NCI-H1930 (cell line): ENCODE measurements at regions not wholly inside any gene's neighbourhood (a gene's known extent, or its start where the extent isn't known, plus 50 kb on each side); places are given as distances from the start of the nearest gene placed in this dataset.
"Not testable (repeated sequence)": the region's sequence is repeated elsewhere in the genome, so short reads cannot be mapped to it uniquely, and the experiment has no call there.

Experiments
- DNase-seq, 2 experiments: peaks; one replicate each; lab custom pipeline; 2025; lab: John Stamatoyannopoulos, UW

GRCh38 chr10:130351466-130352290 lies 215.5 kb downstream of the GLRX3 start:
- DNase-seq = no peak

- no peak for DNase-seq
Measured at GRCh38 chr10:130352291-130352645, 216.1 kb downstream of the GLRX3 start.

GRCh38 chr10:130353928-130354572 lies 217.9 kb downstream of the GLRX3 start:
- DNase-seq = no peak

GRCh38 chr10:130354573-130354954 lies 218.4 kb downstream of the GLRX3 start:
- no peak for DNase-seq

- DNase-seq = no peak
Measured at GRCh38 chr10:130354976-130355795, 219.0 kb downstream of the GLRX3 start.

- not testable (repeated sequence) for DNase-seq
Measured at GRCh38 chr10:130356429-130356828, 220.2 kb downstream of the GLRX3 start.

- DNase-seq = no peak
Measured at GRCh38 chr10:130357226-130357625, 221.0 kb downstream of the GLRX3 start.

GRCh38 chr10:130357951-130358350 lies 221.8 kb downstream of the GLRX3 start:
- no peak for DNase-seq

- DNase-seq = no peak
Measured at GRCh38 chr10:130358981-130359650, 222.9 kb downstream of the GLRX3 start.

- DNase-seq = no peak
Measured at GRCh38 chr10:130359711-130360110, 223.5 kb downstream of the GLRX3 start.

GRCh38 chr10:130360826-130361311 lies 224.7 kb downstream of the GLRX3 start:
- no peak for DNase-seq

- no peak for DNase-seq
Measured at GRCh38 chr10:130361351-130362105, 225.3 kb downstream of the GLRX3 start.

- no peak for DNase-seq
Measured at GRCh38 chr10:130362308-130362761, 226.1 kb downstream of the GLRX3 start.

- DNase-seq = no peak
Measured at GRCh38 chr10:130363051-130363450, 226.9 kb downstream of the GLRX3 start.

GRCh38 chr10:130363899-130364445 lies 227.8 kb downstream of the GLRX3 start:
- no peak for DNase-seq

GRCh38 chr10:130364631-130365411 lies 228.6 kb downstream of the GLRX3 start:
- DNase-seq = no peak

GRCh38 chr10:130368761-130369560 lies 232.8 kb downstream of the GLRX3 start:
- DNase-seq = no peak

- DNase-seq = no peak
Measured at GRCh38 chr10:130369645-130370381, 233.6 kb downstream of the GLRX3 start.
